Stomach smooth muscle (tissue), 2 donors: ENCODE measurements at regions not wholly inside any gene's neighbourhood (a gene's known extent, or its start where the extent isn't known, plus 50 kb on each side); places are given as distances from the start of the nearest gene placed in this dataset.

Experiments
- H3K27ac ChIP-seq: one replicate; pipeline ENCODE4 v1.7.0; 2013; ENCODE audit warnings: mild to moderate bottlenecking, low read length, inconsistent platforms
- H3K27me3 ChIP-seq, 2 donors: one replicate each; pipeline ENCODE4 v1.7.0; 2013; ENCODE audit warnings: low read length in 2 of 2; ENCODE audit not compliant: insufficient read depth in 2 of 2, control insufficient read depth in 1 of 2
- H3K36me3 ChIP-seq, 2 donors: one replicate each; pipeline ENCODE4 v1.7.0; 2013; ENCODE audit warnings: low read length in 2 of 2; ENCODE audit not compliant: control insufficient read depth in 2 of 2, insufficient read depth in 2 of 2
- H3K4me1 ChIP-seq: one replicate; pipeline ENCODE4 v1.7.0; 2013; ENCODE audit warnings: low read length; ENCODE audit not compliant: control insufficient read depth, insufficient read depth
- H3K4me3 ChIP-seq, 2 donors: one replicate each; pipeline ENCODE4 v1.7.0; 2013; ENCODE audit warnings: low read length in 2 of 2
- H3K9ac ChIP-seq, 2 donors: one replicate each; pipeline ENCODE4 v1.7.0; 2013; ENCODE audit warnings: low read length in 2 of 2, mild to moderate bottlenecking in 1 of 2
- H3K9me3 ChIP-seq, 2 donors: one replicate each; pipeline ENCODE4 v1.7.0; 2013; ENCODE audit warnings: low read length in 2 of 2; ENCODE audit not compliant: control insufficient read depth in 2 of 2
- donor health status: healthy.
- donor health status: Pancreatic carcinoma.

- no peak overlapping the region for H3K27ac ChIP-seq
- no peaks in the 10 kb centered on the region for H3K4me1 ChIP-seq
These were observed 152.5 kb upstream of the PKDCC start for GRCh38 chr2:41895334-41895664.

GRCh38 chr2:41896186-41896846, 151.5 kb upstream of the PKDCC start:
- Histone ChIP-seq H3K4me3 (no peak overlapping the region), H3K4me1 (no peaks in the 10 kb centered on the region), H3K36me3 (no peaks in the 10 kb centered on the region), H3K9me3 (no peaks in the 10 kb centered on the region), H3K9ac (no peak overlapping the region), H3K27ac (no peak overlapping the region), H3K27me3 (peaks cover 0 to 4% of the 10 kb centered on the region in 2 donors)

More at GRCh38 chr2:41895334-41895664, 152.5 kb upstream of the PKDCC start:
- H3K9ac ChIP-seq, result no peak overlapping the region
- no peaks in the 10 kb centered on the region for H3K36me3 ChIP-seq
- no peaks in the 10 kb centered on the region for H3K9me3 ChIP-seq
- peaks cover 0 to 4% of the 10 kb centered on the region in 2 donors for H3K27me3 ChIP-seq
- no peak overlapping the region for H3K4me3 ChIP-seq

- Histone ChIP-seq H3K27me3 (peaks cover 0 to 4% of the 10 kb centered on the region in 2 donors), H3K9me3 (no peaks in the 10 kb centered on the region), H3K9ac (no peak overlapping the region), H3K36me3 (no peaks in the 10 kb centered on the region), H3K4me3 (no peak overlapping the region), H3K4me1 (no peaks in the 10 kb centered on the region), H3K27ac (no peak overlapping the region)
These were observed 148.6 kb upstream of the PKDCC start for GRCh38 chr2:41899189-41899588.

- Histone ChIP-seq H3K36me3 (no peaks in the 10 kb centered on the region), H3K27ac (no peak overlapping the region), H3K27me3 (peaks cover 0 to 2% of the 10 kb centered on the region in 2 donors), H3K9me3 (no peaks in the 10 kb centered on the region), H3K9ac (no peak overlapping the region), H3K4me1 (no peaks in the 10 kb centered on the region), H3K4me3 (no peak overlapping the region)
These were observed 147.7 kb upstream of the PKDCC start for GRCh38 chr2:41900101-41900577.

GRCh38 chr2:41902897-41903296, 144.9 kb upstream of the PKDCC start:
- no peaks in the 10 kb centered on the region for H3K27me3 ChIP-seq
- H3K4me3 ChIP-seq, result no peak overlapping the region
- no peaks in the 10 kb centered on the region for H3K36me3 ChIP-seq
- no peak overlapping the region for H3K9ac ChIP-seq
- H3K27ac ChIP-seq, result no peak overlapping the region
- peaks cover 2% of the 10 kb centered on the region for H3K4me1 ChIP-seq
- no peaks in the 10 kb centered on the region for H3K9me3 ChIP-seq

GRCh38 chr2:41903474-41904135, 144.2 kb upstream of the PKDCC start:
- Histone ChIP-seq H3K9me3 (no peaks in the 10 kb centered on the region), H3K4me1 (peaks cover 2% of the 10 kb centered on the region), H3K4me3 (no peak overlapping the region), H3K27me3 (no peaks in the 10 kb centered on the region), H3K27ac (no peak overlapping the region), H3K9ac (no peak overlapping the region), H3K36me3 (no peaks in the 10 kb centered on the region)

- Histone ChIP-seq H3K27ac (no peak overlapping the region), H3K36me3 (no peaks in the 10 kb centered on the region), H3K9ac (no peak overlapping the region), H3K27me3 (no peaks in the 10 kb centered on the region), H3K4me1 (peaks cover 2% of the 10 kb centered on the region), H3K9me3 (no peaks in the 10 kb centered on the region), H3K4me3 (no peak overlapping the region)
These were observed 143.4 kb upstream of the PKDCC start for GRCh38 chr2:41904459-41904858.

GRCh38 chr2:41905597-41906337, 142.1 kb upstream of the PKDCC start:
- Histone ChIP-seq H3K9ac (no peak overlapping the region), H3K27ac (no peak overlapping the region), H3K4me3 (no peak overlapping the region), H3K27me3 (no peaks in the 10 kb centered on the region), H3K4me1 (peaks cover 2% of the 10 kb centered on the region), H3K36me3 (no peaks in the 10 kb centered on the region), H3K9me3 (no peaks in the 10 kb centered on the region)

GRCh38 chr2:41906338-41906725, 141.5 kb upstream of the PKDCC start:
- no peaks in the 10 kb centered on the region for H3K36me3 ChIP-seq
- H3K4me1 ChIP-seq, result peaks cover 2% of the 10 kb centered on the region
- no peaks in the 10 kb centered on the region for H3K9me3 ChIP-seq
- H3K27me3 ChIP-seq, result no peaks in the 10 kb centered on the region
- H3K4me3 ChIP-seq, result no peak overlapping the region
- no peak overlapping the region for H3K27ac ChIP-seq
- H3K9ac ChIP-seq, result no peak overlapping the region

- no peak overlapping the region for H3K9ac ChIP-seq
- no peaks in the 10 kb centered on the region for H3K36me3 ChIP-seq
- no peaks in the 10 kb centered on the region for H3K27me3 ChIP-seq
- peaks cover 3% of the 10 kb centered on the region for H3K4me1 ChIP-seq
- H3K27ac ChIP-seq, result no peak overlapping the region
- no peak overlapping the region for H3K4me3 ChIP-seq
- H3K9me3 ChIP-seq, result no peaks in the 10 kb centered on the region
These were observed 140.7 kb upstream of the PKDCC start for GRCh38 chr2:41907141-41907540.
